DND-41 (cell line): ENCODE measurements at regions not wholly inside any gene's neighbourhood (a gene's known extent, or its start where the extent isn't known, plus 50 kb on each side); places are given as distances from the start of the nearest gene placed in this dataset.
"Not testable (repeated sequence)": the region's sequence is repeated elsewhere in the genome, so short reads cannot be mapped to it uniquely, and the experiment has no call there.

ENCODE experiments used
- ATAC-seq: fragments of 200-7000 bp; cut with Tn5 transposase; 3 replicates; pipeline ENCODE4 v1.9.1; 2021; ENCODE audit warnings: low read depth; ENCODE audit not compliant: insufficient read depth
- DNase-seq: peaks from one replicate; pipeline ENCODE4 v3.0.0-alpha.2; 2020
- H2AFZ ChIP-seq: 2 replicates; pipeline ENCODE4 v1.6.0; 2012; ENCODE audit warnings: low read depth, low read length
- H3K27ac ChIP-seq: 2 replicates; pipeline ENCODE4 v1.5.1; 2012; ENCODE audit warnings: low read length, inconsistent platforms
- H3K27me3 ChIP-seq: fragments of 200-600 bp; sonication (generic); 2 replicates; pipeline ENCODE4 v1.6.0; 2012; ENCODE audit warnings: low read length, mild to moderate bottlenecking, inconsistent platforms; ENCODE audit not compliant: insufficient read depth, poor library complexity
- H3K36me3 ChIP-seq: 2 replicates; pipeline ENCODE4 v1.5.1; 2012; ENCODE audit warnings: low read length, inconsistent platforms; ENCODE audit not compliant: insufficient read depth
- H3K4me1 ChIP-seq: 2 replicates; pipeline ENCODE4 v1.5.1; 2012; ENCODE audit warnings: mild to moderate bottlenecking, low read length; ENCODE audit not compliant: insufficient read depth
- H3K4me2 ChIP-seq: 2 replicates; pipeline ENCODE4 v1.6.0; 2012; ENCODE audit warnings: mild to moderate bottlenecking, moderate library complexity, low read length, inconsistent platforms; ENCODE audit not compliant: insufficient read depth
- H3K4me3 ChIP-seq, 2 experiments: fragments of 200-600 bp in 1 of 2; shearing (Covaris generic) in 1 of 2; 2 replicates each; pipeline ENCODE4 v1.5.1; 2012 to 2016; ENCODE audit warnings: inconsistent platforms in 2 of 2, low read length in 2 of 2, mild to moderate bottlenecking in 2 of 2, low read depth in 1 of 2, moderate library complexity in 1 of 2
- H3K79me2 ChIP-seq: 2 replicates; pipeline ENCODE4 v1.6.0; 2012; ENCODE audit warnings: low read length, inconsistent platforms; ENCODE audit not compliant: insufficient read depth
- H3K9ac ChIP-seq: 2 replicates; pipeline ENCODE4 v1.6.0; 2012; ENCODE audit warnings: low read depth, mild to moderate bottlenecking, inconsistent platforms, low read length, moderate library complexity
- H3K9me3 ChIP-seq: 2 replicates; pipeline ENCODE4 v1.5.1; 2012; ENCODE audit warnings: low read length, moderate library complexity, mild to moderate bottlenecking, inconsistent platforms; ENCODE audit not compliant: insufficient read depth, severe bottlenecking
- H4K20me1 ChIP-seq: 2 replicates; pipeline ENCODE4 v1.6.0; 2012; ENCODE audit warnings: low read length; ENCODE audit not compliant: insufficient read depth
- EZH2 ChIP-seq: IDR thresholded peaks from 3 replicates; pipeline ENCODE4 v1.6.1; 2012; ENCODE audit warnings: borderline replicate concordance, low read depth, mild to moderate bottlenecking, moderate library complexity, low read length, inconsistent platforms; ENCODE audit not compliant: severe bottlenecking
- TF ChIP-seq, protein P1 (sequence below): IDR thresholded peaks from 2 replicates; pipeline ENCODE4 v1.5.1; 2012; ENCODE audit warnings: borderline replicate concordance, low read length, moderate library complexity, mild to moderate bottlenecking; ENCODE audit not compliant: poor library complexity, severe bottlenecking; ENCODE audit errors: extremely low read depth

DNA sequence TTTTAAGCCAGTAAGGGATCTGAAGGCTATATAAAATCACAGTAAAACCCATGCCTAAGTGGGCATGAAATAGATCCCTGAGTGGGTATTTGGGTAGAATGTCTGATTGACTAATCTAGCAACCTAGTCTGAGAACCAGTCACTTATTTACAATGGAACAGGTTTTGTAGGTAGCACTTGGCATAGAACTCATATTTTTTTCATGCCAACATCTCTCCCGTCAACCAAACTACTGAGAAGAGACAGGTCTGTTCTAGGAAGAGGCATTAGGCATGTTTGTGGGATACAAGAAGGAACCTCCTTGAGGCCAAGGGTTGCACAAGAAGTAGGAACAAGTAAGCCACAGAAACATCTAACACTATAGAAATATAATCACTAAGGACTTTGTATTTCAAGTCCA lies 840.4 kb upstream of the TENM4 start:
- Histone ChIP-seq H3K4me2 (no peak overlapping the region), H3K4me1 (no peaks in the 10 kb centered on the region), H3K9ac (no peak overlapping the region), H3K27me3 (no peaks in the 10 kb centered on the region), H3K27ac (no peak overlapping the region), H3K4me3 (no peak overlapping the region), H3K9me3 (no peaks in the 10 kb centered on the region), H3K79me2 (no peaks in the 10 kb centered on the region), H3K36me3 (no peaks in the 10 kb centered on the region), H4K20me1 (no peaks in the 10 kb centered on the region), H2AFZ (no peak overlapping the region)
- TF ChIP-seq, protein P1, sequence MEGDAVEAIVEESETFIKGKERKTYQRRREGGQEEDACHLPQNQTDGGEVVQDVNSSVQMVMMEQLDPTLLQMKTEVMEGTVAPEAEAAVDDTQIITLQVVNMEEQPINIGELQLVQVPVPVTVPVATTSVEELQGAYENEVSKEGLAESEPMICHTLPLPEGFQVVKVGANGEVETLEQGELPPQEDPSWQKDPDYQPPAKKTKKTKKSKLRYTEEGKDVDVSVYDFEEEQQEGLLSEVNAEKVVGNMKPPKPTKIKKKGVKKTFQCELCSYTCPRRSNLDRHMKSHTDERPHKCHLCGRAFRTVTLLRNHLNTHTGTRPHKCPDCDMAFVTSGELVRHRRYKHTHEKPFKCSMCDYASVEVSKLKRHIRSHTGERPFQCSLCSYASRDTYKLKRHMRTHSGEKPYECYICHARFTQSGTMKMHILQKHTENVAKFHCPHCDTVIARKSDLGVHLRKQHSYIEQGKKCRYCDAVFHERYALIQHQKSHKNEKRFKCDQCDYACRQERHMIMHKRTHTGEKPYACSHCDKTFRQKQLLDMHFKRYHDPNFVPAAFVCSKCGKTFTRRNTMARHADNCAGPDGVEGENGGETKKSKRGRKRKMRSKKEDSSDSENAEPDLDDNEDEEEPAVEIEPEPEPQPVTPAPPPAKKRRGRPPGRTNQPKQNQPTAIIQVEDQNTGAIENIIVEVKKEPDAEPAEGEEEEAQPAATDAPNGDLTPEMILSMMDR: no peak
- TF ChIP-seq EZH2: no peak
- no peak for ATAC-seq
- no peak for DNase-seq

DNA sequence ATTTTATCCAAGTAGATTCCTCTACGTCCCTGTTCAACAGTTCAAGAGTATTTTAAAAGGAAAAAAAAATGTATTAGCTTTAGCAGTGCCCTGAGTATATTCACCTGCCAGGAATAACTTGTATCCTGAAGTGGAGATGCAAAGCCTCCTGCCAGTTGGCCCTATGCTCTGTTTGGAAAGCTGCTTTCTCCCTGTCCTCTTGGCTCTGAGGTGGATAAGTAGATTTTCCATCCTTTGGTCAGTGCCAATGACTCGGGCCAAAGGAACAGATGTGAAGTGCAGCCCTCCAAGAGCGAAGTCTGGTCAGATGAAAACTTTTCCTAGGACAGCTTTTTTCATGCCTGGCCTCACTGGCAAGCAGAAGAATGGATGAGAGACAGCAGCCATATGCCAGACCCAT lies 839.9 kb upstream of the TENM4 start:
- ATAC-seq (no peak), DNase-seq (no peak)
- no peaks in the 10 kb centered on the region for H3K9me3 ChIP-seq
- no peak overlapping the region for H3K27ac ChIP-seq
- H3K36me3 ChIP-seq: no peaks in the 10 kb centered on the region
- no peak overlapping the region for H2AFZ ChIP-seq
- H4K20me1 ChIP-seq: no peaks in the 10 kb centered on the region
- no peak overlapping the region for H3K9ac ChIP-seq
- no peaks in the 10 kb centered on the region for H3K4me1 ChIP-seq
- no peaks in the 10 kb centered on the region for H3K79me2 ChIP-seq
- no peak overlapping the region for H3K4me2 ChIP-seq
- H3K4me3 ChIP-seq: no peak overlapping the region
- H3K27me3 ChIP-seq: no peaks in the 10 kb centered on the region
- TF ChIP-seq, protein P1: no peak
- no peak for TF ChIP-seq EZH2

DNA sequence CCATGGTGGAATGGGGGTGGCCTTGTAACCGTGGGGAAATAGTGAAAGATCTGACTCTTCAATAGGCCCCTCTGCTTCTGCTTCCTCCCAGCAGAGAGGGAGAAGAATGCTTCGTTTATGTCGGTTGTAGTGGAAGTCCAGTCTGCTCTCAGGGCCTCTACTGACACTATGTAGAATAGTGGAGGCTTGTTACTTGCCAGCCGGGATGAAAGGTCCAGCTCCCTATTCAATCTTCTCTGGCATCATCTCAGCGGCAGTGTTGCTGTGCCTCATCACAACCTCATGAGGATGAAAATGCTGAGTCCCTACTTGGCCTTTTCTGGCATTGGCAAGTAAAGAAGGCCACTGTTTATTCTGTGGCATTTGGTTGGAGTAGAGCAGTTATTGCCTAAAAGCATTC lies 820.9 kb upstream of the TENM4 start:
- Histone ChIP-seq H3K79me2 (no peaks in the 10 kb centered on the region), H3K4me3 (no peak overlapping the region), H3K27ac (no peak overlapping the region), H3K9ac (no peak overlapping the region), H3K9me3 (no peaks in the 10 kb centered on the region), H2AFZ (no peak overlapping the region), H3K4me1 (no peaks in the 10 kb centered on the region), H3K4me2 (no peak overlapping the region), H3K27me3 (no peaks in the 10 kb centered on the region), H3K36me3 (no peaks in the 10 kb centered on the region), H4K20me1 (no peaks in the 10 kb centered on the region)
- TF ChIP-seq, protein P1: no peak
- TF ChIP-seq EZH2: no peak
- ATAC-seq (no peak), DNase-seq (no peak)

DNA sequence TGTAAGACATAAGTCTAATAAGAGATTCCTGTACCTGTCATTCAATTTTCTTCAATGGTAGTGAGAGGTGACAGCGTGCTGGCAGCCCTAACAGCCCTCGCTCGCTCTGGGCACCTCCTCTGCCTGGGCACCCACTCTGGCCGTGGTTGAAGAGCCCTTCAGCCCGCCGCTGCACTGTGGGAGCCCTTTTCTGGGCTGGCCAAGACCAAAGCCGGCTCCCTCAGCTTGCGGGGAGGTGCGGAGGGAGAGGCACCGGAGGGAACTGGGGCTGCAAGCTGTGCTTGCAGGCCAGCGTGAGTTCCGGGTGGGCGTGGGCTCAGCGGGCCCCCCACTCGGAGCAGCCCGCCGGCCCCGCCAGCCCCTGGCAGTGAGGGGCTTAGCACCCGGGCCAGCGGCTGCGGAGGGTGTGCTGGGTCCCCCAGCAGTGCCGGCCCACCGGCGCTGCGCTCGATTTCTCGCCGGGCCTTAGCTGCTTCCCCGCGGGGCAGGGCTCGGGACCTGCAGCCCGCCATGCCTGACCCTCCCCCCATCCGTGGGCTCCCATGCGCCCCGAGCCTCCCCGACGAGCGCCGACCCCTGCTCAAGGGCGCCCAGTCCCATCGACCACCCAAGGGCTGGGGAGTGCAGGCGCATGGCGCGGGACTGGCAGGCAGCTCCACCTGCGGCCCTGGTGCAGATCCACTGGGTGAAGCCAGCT lies 816.6 kb upstream of the TENM4 start:
- not testable (repeated sequence) for H3K27me3 ChIP-seq, DNase-seq, H3K27ac ChIP-seq, H3K4me3 ChIP-seq, H4K20me1 ChIP-seq, H2AFZ ChIP-seq, H3K9me3 ChIP-seq, H3K79me2 ChIP-seq, H3K36me3 ChIP-seq, H3K9ac ChIP-seq, H3K4me1 ChIP-seq, ATAC-seq, H3K4me2 ChIP-seq
